Ovary (tissue), 7 donors: ENCODE measurements at regions not wholly inside any gene's neighbourhood (a gene's known extent, or its start where the extent isn't known, plus 50 kb on each side); places are given as distances from the start of the nearest gene placed in this dataset.

Experiments used
- DNase-seq, 5 donors: peaks; one replicate each; pipeline ENCODE4 v3.0.0-alpha.2; 2019 to 2020
- H3K27ac ChIP-seq, 2 donors: fragments of 200-600 bp; one replicate each; pipeline versions ENCODE4 v1.5.1 to v1.8.0; 2019 to 2022
- H3K27me3 ChIP-seq: fragments of 200-600 bp; one replicate; pipeline ENCODE4 v1.8.0; 2022
- H3K36me3 ChIP-seq: fragments of 200-600 bp; sonication (generic); one replicate; pipeline ENCODE4 v1.5.1; 2019
- H3K4me1 ChIP-seq: one replicate; pipeline ENCODE4 v1.8.1; 2013; ENCODE audit warnings: mild to moderate bottlenecking, moderate library complexity; ENCODE audit not compliant: insufficient read depth
- H3K4me3 ChIP-seq: fragments of 200-600 bp; sonication (generic); one replicate; pipeline ENCODE4 v1.5.1; 2017
- H3K9me3 ChIP-seq, 2 donors: fragments of 200-600 bp in 1 of 2; sonication (generic) in 1 of 2; one replicate each; pipeline versions ENCODE4 v1.5.1 to v1.8.1; 2013 to 2019; ENCODE audit warnings: mild to moderate bottlenecking in 1 of 2, moderate library complexity in 1 of 2
- EP300 ChIP-seq: sonication (generic); formaldehyde crosslinking; IDR thresholded peaks from one replicate; pipeline ENCODE4 v1.6.1; 2017; ENCODE audit warnings: antibody characterized with exemption
- POLR2A ChIP-seq: fragments of 450-650 bp; IDR thresholded peaks from one replicate; pipeline ENCODE4 v1.6.1; 2017; ENCODE audit warnings: antibody characterized with exemption, mild to moderate bottlenecking, moderate library complexity
- WGBS, 3 donors: extraction: QIAGEN DNeasy Blood & Tissue Kit in 1 of 3; methylation state at CpG; one replicate each; pipeline versions ENCODE4 v1.1.5 to v1.1.7; 2013 to 2017; 5-methylcytosine and 5-hydroxymethylcytosine counted together
- intact Hi-C, 4 donors: fragments of 100-400 bp; cut with DNase I; formaldehyde crosslinking; loops; one replicate each; pipeline versions ENCODE4 v1.11.0 to v1.15.1; 2022 to 2023
- TF ChIP-seq, protein P1 (sequence below), 3 donors: fragments of 450-650 bp in 2 of 3; fragments of 200-600 bp in 1 of 3; IDR thresholded peaks; one replicate each; pipeline versions ENCODE4 v1.5.1 to v1.8.0; 2016 to 2022; ENCODE audit warnings: antibody characterized with exemption in 3 of 3, mild to moderate bottlenecking in 1 of 3
- donor health status: DM: no; HTN: no; CAD: no; lungs with moderate emphysema.
- donor health status: DM: no; HTN: no; CAD: no.
- donor health status: Bipolar disorder and iron deficiency.
- donor health status: DM: no; HTN: no; CAD: no.
- donor health status: DM: yes; HTN: yes; CAD: no.

DNA sequence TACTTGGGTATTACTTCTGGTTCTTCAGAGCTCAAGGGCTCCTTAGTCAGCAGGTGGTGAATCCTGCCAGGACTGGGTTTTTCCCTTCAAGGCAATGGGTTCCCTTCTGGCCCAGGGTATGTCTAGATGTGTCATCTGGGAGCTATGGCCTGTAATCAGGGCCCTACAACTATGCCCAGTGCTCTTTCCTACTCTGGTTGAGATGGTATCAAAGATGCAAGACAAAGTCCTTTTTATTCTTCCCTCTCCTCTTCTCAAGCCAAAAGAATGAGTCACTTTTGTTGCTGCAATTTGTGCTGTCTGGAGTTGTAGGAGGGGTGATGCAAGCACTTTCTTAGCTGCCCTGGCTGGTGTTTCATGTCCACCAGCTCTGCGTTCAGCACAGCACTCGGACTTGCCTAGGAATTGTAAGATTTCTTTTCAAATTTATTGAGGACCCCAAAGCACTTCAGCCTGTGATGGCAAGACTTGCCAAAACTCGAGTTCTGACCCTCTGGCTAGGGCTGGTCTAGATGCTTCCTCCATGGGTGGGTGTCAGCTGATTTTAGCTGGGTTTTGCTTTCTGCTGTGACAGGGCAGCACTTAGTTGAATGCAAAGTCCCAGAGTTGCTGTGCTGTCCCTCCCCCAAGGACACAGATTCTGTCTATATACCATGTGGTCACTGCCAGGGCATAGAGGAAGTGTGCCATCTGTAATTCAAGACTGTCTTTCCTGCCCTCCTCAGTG, 129.2 kb upstream of the CBLB start:
- Histone ChIP-seq H3K27me3 (no peaks in the 10 kb centered on the region), H3K4me3 (no peak overlapping the region), H3K4me1 (no peaks in the 10 kb centered on the region), H3K9me3 (no peaks in the 10 kb centered on the region), H3K36me3 (no peaks in the 10 kb centered on the region), H3K27ac (no peak overlapping the region)
- TF ChIP-seq, protein P1, sequence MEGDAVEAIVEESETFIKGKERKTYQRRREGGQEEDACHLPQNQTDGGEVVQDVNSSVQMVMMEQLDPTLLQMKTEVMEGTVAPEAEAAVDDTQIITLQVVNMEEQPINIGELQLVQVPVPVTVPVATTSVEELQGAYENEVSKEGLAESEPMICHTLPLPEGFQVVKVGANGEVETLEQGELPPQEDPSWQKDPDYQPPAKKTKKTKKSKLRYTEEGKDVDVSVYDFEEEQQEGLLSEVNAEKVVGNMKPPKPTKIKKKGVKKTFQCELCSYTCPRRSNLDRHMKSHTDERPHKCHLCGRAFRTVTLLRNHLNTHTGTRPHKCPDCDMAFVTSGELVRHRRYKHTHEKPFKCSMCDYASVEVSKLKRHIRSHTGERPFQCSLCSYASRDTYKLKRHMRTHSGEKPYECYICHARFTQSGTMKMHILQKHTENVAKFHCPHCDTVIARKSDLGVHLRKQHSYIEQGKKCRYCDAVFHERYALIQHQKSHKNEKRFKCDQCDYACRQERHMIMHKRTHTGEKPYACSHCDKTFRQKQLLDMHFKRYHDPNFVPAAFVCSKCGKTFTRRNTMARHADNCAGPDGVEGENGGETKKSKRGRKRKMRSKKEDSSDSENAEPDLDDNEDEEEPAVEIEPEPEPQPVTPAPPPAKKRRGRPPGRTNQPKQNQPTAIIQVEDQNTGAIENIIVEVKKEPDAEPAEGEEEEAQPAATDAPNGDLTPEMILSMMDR (IDR thresholded peaks at IDR 0.05), result no peak
- TF ChIP-seq POLR2A (no peak), EP300 (no peak)
- DNase-seq, result no peak
- WGBS, 3 donors, result 68 to 84% (median 77%) methylated on average over 3 of the region's 3 CpGs
- intact Hi-C loops, result no loop called here

DNA sequence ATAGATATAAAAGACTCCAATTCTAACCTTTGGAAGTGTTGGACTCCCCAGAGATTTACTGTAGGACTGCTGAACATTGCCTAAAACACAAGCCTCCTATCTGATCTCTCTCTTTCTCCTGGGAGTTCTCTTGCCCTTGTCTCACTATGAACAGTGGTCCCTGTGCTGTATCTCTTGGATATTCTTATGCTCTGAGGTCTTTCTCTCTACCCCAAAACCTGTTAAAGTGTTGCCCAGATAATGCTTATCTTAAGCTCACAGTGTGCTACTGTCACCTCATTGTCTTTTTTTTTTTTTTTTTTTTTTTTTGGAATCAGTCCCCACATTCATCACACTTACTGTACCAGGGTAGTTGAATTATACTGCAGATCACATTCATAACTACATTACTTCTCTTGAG, 131.0 kb upstream of the CBLB start:
- Histone ChIP-seq H3K36me3 (no peaks in the 10 kb centered on the region), H3K9me3 (no peaks in the 10 kb centered on the region), H3K4me3 (no peak overlapping the region), H3K27ac (no peak overlapping the region), H3K4me1 (no peaks in the 10 kb centered on the region), H3K27me3 (no peaks in the 10 kb centered on the region)
- no peak for TF ChIP-seq EP300
- TF ChIP-seq, protein P1 (IDR thresholded peaks at IDR 0.05), result no peak
- TF ChIP-seq POLR2A, result no peak
- no peak for DNase-seq
- intact Hi-C loops, result no loop called here

DNA sequence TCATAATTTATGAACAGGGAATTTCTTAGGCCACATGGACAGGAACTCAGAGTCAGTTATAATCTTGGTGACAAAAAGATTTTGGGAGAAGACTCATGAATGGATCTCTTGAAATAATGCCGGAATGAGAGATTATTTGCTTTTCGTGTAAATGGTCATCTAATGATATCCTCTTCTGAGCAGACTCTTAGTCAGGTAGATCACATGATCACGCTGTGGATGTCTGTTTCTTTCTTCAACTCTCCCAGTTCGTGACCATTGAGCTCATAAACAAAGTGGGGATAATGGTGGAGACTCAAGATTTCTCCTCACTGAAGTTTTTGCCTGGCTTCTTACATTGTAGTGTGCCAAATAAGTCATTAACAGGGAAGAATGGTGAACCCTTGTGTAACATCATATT, 133.1 kb upstream of the CBLB start:
- Histone ChIP-seq H3K4me1 (no peaks in the 10 kb centered on the region), H3K4me3 (no peak overlapping the region), H3K9me3 (no peaks in the 10 kb centered on the region), H3K36me3 (no peaks in the 10 kb centered on the region), H3K27me3 (no peaks in the 10 kb centered on the region), H3K27ac (no peak overlapping the region)
- no peak for DNase-seq
- TF ChIP-seq, protein P1 (IDR thresholded peaks at IDR 0.05), result no peak
- no peak for TF ChIP-seq POLR2A
- intact Hi-C loops, result no loop called here
- WGBS, 3 donors, result 95 to 97% (median 95%) methylated on average over 4 of the region's 4 CpGs

DNA sequence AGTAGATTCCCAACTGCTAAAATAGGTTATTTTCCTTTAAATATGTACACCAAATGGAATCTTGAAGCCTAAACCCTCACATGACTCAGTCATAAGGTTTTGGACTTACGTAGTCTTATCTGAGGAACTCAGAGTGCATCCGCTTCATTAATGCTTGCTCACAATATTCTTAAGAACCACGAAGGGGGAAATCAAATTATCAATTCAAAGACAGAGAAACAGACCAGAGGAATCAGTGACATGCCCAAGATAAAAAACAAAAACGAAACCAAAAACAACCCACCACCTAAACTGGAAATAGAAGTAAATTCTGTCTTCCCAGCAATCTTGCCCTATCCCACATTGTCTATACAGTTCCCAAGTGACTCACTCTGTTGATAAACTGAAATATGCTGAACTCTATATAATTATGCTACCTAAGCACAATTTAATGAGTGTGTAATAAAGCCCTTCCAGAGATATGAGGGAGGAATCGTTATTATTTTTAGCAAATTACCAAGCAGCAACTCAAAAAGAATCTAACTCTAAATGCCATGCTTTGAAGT, 135.4 kb upstream of the CBLB start:
- Histone ChIP-seq H3K27me3 (no peaks in the 10 kb centered on the region), H3K4me3 (peak overlapping the region; percentile 29), H3K9me3 (no peaks in the 10 kb centered on the region), H3K27ac (peak overlapping the region in 1 of 2 donors; percentile 16), H3K4me1 (no peaks in the 10 kb centered on the region), H3K36me3 (no peaks in the 10 kb centered on the region)
- TF ChIP-seq POLR2A, result no peak
- TF ChIP-seq, protein P1 (IDR thresholded peaks at IDR 0.05), result no peak
- TF ChIP-seq EP300, result no peak
- no peak for DNase-seq
- intact Hi-C loops, result no loop called here
- WGBS, 3 donors, result 2 to 9% (median 3%) methylated on average over 5 of the region's 5 CpGs
